T1000 (cell line): ENCODE measurements at regions not wholly inside any gene's neighbourhood (a gene's known extent, or its start where the extent isn't known, plus 50 kb on each side); places are given as distances from the start of the nearest gene placed in this dataset.
A peak's percentile ranks its signal among the peaks of the same experiment; 100 is the strongest.
"Not testable (repeated sequence)": the region's sequence is repeated elsewhere in the genome, so short reads cannot be mapped to it uniquely, and the experiment has no call there.

Experiments
- DNase-seq: peaks from one replicate; lab custom pipeline; 2025; ENCODE audit warnings: mixed read lengths; lab: John Stamatoyannopoulos, UW

GRCh38 chr5:42949348-42950115, 90.6 kb downstream of the ANXA2R start:
- no peak for DNase-seq

GRCh38 chr5:42948961-42949347, 91.2 kb downstream of the ANXA2R start:
- no peak for DNase-seq

- DNase-seq = peak; percentile 29
Measured at GRCh38 chr5:42944989-42945388, 95.1 kb downstream of the ANXA2R start.

- no peak for DNase-seq
Measured at GRCh38 chr5:42943931-42944631, 96.0 kb downstream of the ANXA2R start.

GRCh38 chr5:42940853-42941252, 99.3 kb downstream of the ANXA2R start:
- DNase-seq = no peak

- not testable (repeated sequence) for DNase-seq
Measured at GRCh38 chr5:42932011-42932410, 108.1 kb downstream of the ANXA2R start.

GRCh38 chr5:42931451-42931850, 108.7 kb downstream of the ANXA2R start:
- not testable (repeated sequence) for DNase-seq

GRCh38 chr5:42930934-42931333, 109.2 kb downstream of the ANXA2R start:
- no peak for DNase-seq

- DNase-seq = no peak
Measured at GRCh38 chr5:42929871-42930270, 110.2 kb downstream of the ANXA2R start.

- no peak for DNase-seq
Measured at GRCh38 chr5:42927730-42928129, 112.4 kb downstream of the ANXA2R start.

- DNase-seq = no peak
Measured at GRCh38 chr5:42924686-42925085, 113.0 kb upstream of the SELENOP start.

GRCh38 chr5:42924226-42924625, 112.5 kb upstream of the SELENOP start:
- no peak for DNase-seq

- no peak for DNase-seq
Measured at GRCh38 chr5:42923710-42924109, 112.0 kb upstream of the SELENOP start.

- no peak for DNase-seq
Measured at GRCh38 chr5:42919600-42919999, 107.9 kb upstream of the SELENOP start.

GRCh38 chr5:42915306-42915866, 103.7 kb upstream of the SELENOP start:
- no peak for DNase-seq

GRCh38 chr5:42912184-42912798, 100.6 kb upstream of the SELENOP start:
- DNase-seq = no peak

- peak; percentile 77 for DNase-seq
Measured at GRCh38 chr5:42908509-42909488, 97.1 kb upstream of the SELENOP start.

GRCh38 chr5:42908086-42908485, 96.4 kb upstream of the SELENOP start:
- DNase-seq = no peak

GRCh38 chr5:42905827-42906226, 94.1 kb upstream of the SELENOP start:
- DNase-seq = no peak

GRCh38 chr5:42900734-42901133, 89.0 kb upstream of the SELENOP start:
- no peak for DNase-seq

- no peak for DNase-seq
Measured at GRCh38 chr5:42898760-42899159, 87.1 kb upstream of the SELENOP start.

GRCh38 chr5:42896523-42896922, 84.8 kb upstream of the SELENOP start:
- DNase-seq = no peak
